Stimulated activated effector memory CD8-positive, alpha-beta T cell treated with anti-CD3 and anti-CD28 coated beads, Interleukin-12 subunit alpha, Interleukin-12 subunit beta, amount 100 ng/mL, for 72 hours (primary cell): ENCODE measurements at regions not wholly inside any gene's neighbourhood (a gene's known extent, or its start where the extent isn't known, plus 50 kb on each side); places are given as distances from the start of the nearest gene placed in this dataset.

Experiments
- ATAC-seq: fragments of 150-1000 bp; cut with Tn5 transposase; 2 replicates; pipeline ENCODE4 v1.10.0; 2021
- DNase-seq, 2 donors: peaks; one replicate each; pipeline ENCODE4 v3.0.0; 2021 to 2022; ENCODE audit warnings: low spot score in 2 of 2
- H3K27ac Mint-ChIP-seq: one replicate; pipeline ENCODE4 v1.8.0; 2022; ENCODE audit warnings: mild to moderate bottlenecking, mixed read lengths
- H3K36me3 Mint-ChIP-seq: one replicate; pipeline ENCODE4 v1.8.0; 2022; ENCODE audit warnings: mild to moderate bottlenecking, mixed read lengths
- H3K4me1 Mint-ChIP-seq: one replicate; pipeline ENCODE4 v1.8.0; 2022; ENCODE audit warnings: mixed read lengths
- H3K4me3 Mint-ChIP-seq: one replicate; pipeline ENCODE4 v1.8.0; 2022; ENCODE audit warnings: mild to moderate bottlenecking, mixed read lengths
- H3K9me3 Mint-ChIP-seq: one replicate; pipeline ENCODE4 v1.8.0; 2022; ENCODE audit warnings: mixed read lengths

DNA sequence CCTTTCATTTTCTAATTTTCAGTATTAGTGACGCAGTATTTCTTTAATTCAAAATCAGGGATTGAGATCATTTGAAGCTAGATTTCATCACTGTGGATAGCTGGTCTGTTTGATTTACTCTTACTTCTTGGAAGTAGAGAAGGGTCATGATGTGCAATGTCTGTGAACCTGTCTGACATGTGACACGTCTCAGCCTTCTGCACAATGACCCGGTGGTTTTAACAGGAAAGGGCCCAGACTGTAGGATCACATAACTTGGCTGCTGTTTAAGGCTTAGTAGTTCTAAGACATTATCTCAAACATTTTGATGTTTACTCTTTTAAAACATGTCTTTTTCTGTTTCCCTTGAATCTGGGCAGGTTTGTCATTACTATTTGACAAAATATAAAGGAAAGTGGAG lies 823.3 kb upstream of the NUDT12 start:
- ATAC-seq = no peak
- no peak for DNase-seq
- peaks cover 25% of the 10 kb centered on the region for H3K9me3 Mint-ChIP-seq
- no peak overlapping the region for H3K4me3 Mint-ChIP-seq
- H3K27ac Mint-ChIP-seq = no peak overlapping the region
- H3K4me1 Mint-ChIP-seq = no peaks in the 10 kb centered on the region
- no peaks in the 10 kb centered on the region for H3K36me3 Mint-ChIP-seq

DNA sequence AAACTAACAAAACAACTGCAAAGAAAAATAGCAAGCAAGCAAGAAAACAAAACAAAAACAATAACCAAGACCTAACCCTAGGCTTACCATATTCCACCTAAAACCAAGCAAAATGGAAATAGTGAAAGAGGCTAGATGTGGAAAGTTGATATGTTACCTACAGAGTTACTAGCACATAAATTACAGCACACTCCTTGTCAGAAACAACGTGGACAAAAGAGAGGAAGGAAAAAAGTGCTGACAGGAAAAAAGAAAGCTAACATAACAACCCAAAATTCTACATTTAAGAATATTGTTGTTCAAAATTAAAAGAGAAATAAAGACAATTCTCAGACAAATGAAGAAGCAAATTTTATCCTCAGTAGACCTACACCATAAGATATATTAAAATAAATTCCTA lies 812.8 kb upstream of the NUDT12 start:
- Mint-ChIP-seq H3K27ac (no peak overlapping the region), H3K36me3 (no peaks in the 10 kb centered on the region), H3K4me1 (no peaks in the 10 kb centered on the region), H3K4me3 (no peak overlapping the region), H3K9me3 (peaks cover 15% of the 10 kb centered on the region)
- ATAC-seq = no peak
- no peak for DNase-seq

DNA sequence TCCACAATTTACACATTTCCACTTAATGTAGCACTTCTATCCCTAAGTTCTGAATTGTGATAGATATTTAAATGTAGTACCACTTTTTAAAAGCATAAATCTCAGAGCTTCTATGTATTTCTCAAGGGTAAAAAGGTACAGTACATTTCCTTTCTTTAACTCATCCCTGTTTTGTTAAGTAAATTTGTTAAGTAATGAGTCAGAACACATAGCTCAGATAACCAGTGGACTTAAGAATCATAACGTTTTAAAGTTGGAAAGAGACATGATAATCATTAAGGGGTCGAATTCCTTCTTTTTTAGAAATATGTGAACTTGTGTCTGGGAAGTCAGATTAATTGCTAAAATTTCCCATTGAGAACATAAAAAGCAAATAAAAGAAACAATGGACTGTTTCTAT lies 810.2 kb upstream of the NUDT12 start:
- H3K4me3 Mint-ChIP-seq = no peak overlapping the region
- no peaks in the 10 kb centered on the region for H3K4me1 Mint-ChIP-seq
- ATAC-seq (no peak), DNase-seq (no peak)
- H3K27ac Mint-ChIP-seq = no peak overlapping the region
- no peaks in the 10 kb centered on the region for H3K36me3 Mint-ChIP-seq
- H3K9me3 Mint-ChIP-seq = peaks cover 18% of the 10 kb centered on the region

DNA sequence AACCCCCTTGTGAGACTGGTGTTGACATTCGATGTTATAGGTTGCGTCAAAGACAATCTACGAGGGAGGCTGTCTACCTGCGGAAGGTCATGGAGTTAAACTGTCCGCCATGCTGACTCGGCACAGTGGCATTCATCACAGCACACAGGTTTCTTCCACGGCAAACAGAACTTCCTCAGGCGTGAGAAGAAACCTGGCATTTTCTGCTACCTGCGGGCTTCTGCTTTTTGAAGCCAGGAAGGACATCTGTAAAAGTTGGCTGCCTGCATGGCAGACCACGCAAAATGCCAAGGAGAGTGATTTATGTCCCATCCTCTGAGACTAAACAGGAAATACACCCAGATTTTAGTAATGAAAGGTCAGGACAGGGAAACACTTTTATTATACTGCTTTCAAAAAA lies 809.8 kb upstream of the NUDT12 start:
- ATAC-seq (no peak), DNase-seq (no peak)
- Mint-ChIP-seq H3K9me3 (peaks cover 18% of the 10 kb centered on the region), H3K36me3 (no peaks in the 10 kb centered on the region), H3K4me3 (no peak overlapping the region), H3K27ac (no peak overlapping the region), H3K4me1 (no peaks in the 10 kb centered on the region)

DNA sequence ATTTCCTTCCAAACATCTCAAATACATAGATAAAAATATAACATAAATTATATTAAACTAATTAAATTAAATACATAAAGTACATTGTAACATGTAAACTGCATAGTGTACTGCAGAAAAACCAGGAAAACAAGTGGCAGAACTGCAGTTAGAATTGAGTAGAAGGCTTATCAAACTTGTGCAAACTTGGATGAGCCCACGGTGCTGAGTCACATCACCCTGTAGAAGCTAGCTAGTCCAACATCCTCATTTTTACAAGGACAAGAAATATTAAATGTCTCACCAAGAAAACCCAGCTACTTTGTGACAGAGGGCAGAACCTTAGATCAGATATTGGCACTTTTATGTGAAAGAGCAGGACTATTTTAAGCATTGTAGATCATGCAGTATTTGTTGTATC lies 807.9 kb upstream of the NUDT12 start:
- no peaks in the 10 kb centered on the region for H3K36me3 Mint-ChIP-seq
- DNase-seq (no peak), ATAC-seq (no peak)
- H3K4me1 Mint-ChIP-seq = no peaks in the 10 kb centered on the region
- no peak overlapping the region for H3K4me3 Mint-ChIP-seq
- no peak overlapping the region for H3K27ac Mint-ChIP-seq
- H3K9me3 Mint-ChIP-seq = peaks cover 18% of the 10 kb centered on the region

DNA sequence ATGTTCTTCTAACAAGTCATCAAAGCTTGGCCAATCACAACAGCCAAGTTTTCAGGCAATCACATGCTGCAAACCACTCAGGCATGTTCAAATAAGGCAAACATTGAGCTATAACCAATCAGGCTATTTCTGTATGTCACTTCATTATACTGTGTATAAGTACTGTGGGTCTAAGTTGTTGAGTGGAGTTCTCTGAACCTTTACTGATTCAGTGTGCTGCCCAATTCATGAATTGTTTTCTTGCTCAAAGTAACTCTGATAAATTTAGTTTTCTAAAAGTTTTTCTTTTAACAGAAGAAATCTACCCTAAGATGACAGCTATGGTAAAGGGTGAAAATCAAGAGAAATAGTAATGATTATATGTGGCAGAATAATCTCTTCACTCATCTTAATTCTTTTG lies 805.4 kb upstream of the NUDT12 start:
- Mint-ChIP-seq H3K9me3 (peaks cover 14% of the 10 kb centered on the region), H3K4me1 (no peaks in the 10 kb centered on the region)

DNA sequence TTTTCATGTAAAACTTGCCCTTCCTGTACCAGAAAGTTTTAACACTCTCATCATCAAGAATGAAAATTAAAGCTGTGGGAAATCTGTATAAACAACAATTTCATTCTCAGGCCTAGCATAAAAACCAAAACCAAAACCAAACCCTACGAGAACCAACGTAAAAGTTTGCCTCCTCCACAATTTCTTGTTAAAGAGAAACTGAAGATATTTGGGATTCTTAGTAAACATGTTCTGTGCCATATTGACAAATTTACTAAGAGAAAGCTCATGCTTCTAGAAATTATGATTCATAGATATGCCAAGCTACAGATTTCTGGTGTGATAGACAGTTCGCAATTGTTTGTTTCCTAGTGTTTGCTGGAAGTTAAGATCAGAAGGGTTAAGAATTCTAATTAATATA lies 801.0 kb upstream of the NUDT12 start:
- Mint-ChIP-seq H3K4me1 (no peaks in the 10 kb centered on the region), H3K9me3 (peaks cover 4% of the 10 kb centered on the region), H3K36me3 (no peaks in the 10 kb centered on the region), H3K27ac (no peak overlapping the region), H3K4me3 (no peak overlapping the region)
- ATAC-seq (no peak), DNase-seq (no peak)

More for the DNA sequence above, 805.4 kb upstream of the NUDT12 start:
- ATAC-seq = no peak
- DNase-seq = no peak
- no peaks in the 10 kb centered on the region for H3K36me3 Mint-ChIP-seq
- no peak overlapping the region for H3K27ac Mint-ChIP-seq
- H3K4me3 Mint-ChIP-seq = no peak overlapping the region

DNA sequence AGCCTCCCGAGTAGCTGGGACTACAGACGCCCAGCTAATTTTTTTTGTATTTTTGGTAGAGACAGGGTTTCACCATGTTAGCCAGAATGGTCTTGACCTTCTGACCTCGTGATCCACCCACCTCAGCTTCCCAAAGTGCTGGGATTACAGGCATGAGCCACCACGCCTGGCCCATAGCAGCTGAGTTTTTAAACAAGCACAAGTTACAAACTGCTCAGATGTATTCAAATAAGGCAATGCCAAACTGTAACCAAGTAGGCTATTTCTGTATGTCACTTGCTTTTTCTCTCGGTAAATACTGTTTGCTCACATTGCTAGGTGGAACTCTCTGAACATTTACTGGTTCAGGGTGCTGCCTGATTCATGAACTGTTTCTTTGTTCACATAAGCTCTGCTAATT lies 799.3 kb upstream of the NUDT12 start:
- H3K4me1 Mint-ChIP-seq = no peaks in the 10 kb centered on the region
- peaks cover 7% of the 10 kb centered on the region for H3K9me3 Mint-ChIP-seq
- no peak for DNase-seq
- no peak overlapping the region for H3K4me3 Mint-ChIP-seq
- H3K27ac Mint-ChIP-seq = no peak overlapping the region
- H3K36me3 Mint-ChIP-seq = no peaks in the 10 kb centered on the region
- no peak for ATAC-seq

DNA sequence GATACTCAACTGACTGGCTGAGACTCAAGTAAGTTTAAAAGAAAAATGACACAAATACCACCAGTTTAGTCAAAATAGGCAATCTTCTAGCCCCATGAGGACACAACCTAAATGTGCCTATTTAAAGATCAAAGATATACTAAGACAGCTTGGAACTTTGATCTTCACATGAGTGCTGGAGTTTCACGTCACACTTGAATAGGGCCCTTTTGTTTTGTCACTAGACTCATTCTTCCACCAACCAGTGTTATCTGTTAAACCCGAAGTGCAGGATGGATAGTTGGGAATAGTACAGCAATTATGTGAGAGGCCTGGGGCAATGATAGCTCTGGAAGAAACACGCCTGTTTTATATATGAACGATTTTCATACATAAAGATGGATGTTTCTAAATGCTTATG lies 792.8 kb upstream of the NUDT12 start:
- peaks cover 10% of the 10 kb centered on the region for H3K9me3 Mint-ChIP-seq
- no peaks in the 10 kb centered on the region for H3K4me1 Mint-ChIP-seq
- H3K36me3 Mint-ChIP-seq = no peaks in the 10 kb centered on the region
- DNase-seq (no peak), ATAC-seq (no peak)
- no peak overlapping the region for H3K4me3 Mint-ChIP-seq
- no peak overlapping the region for H3K27ac Mint-ChIP-seq

DNA sequence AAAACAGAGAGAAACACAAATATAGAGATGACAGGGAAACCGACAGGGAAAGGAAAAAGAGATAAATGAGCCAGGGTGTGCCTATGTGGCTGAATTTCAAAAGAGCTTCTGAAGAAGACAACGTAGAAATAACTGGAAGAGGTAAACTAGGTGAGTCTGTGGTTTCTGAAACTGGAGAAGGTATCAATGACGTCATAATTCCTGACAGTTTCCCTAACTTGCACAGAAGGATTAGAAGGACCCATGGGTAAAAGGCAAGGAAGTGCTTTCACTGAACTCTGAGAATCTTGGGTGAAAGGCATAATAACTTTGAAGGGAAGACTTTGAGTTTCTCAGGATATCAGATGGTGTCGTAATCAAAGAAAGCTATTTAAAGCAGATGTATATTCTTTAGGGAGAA lies 790.8 kb upstream of the NUDT12 start:
- Mint-ChIP-seq H3K4me3 (no peak overlapping the region), H3K36me3 (no peaks in the 10 kb centered on the region), H3K9me3 (peaks cover 16% of the 10 kb centered on the region), H3K27ac (no peak overlapping the region), H3K4me1 (no peaks in the 10 kb centered on the region)
- ATAC-seq (no peak), DNase-seq (no peak)

DNA sequence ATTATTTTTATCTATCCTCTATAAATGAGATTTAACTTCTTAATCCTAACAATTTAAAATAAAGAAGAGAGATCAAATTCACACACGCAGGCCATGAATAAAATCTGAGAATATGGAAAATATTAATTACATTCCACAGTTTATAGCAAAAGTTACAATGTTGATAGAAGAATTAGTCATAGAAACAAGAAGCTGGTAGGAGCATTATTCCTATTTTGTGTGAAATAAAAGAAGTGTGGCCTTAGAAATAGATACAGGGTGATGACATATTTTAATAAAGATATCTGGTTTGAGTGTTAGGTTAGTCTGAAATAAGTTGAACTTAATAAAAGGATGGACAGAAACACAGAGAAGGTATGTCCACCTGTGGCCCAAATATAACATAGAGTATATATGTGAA lies 790.4 kb upstream of the NUDT12 start:
- Mint-ChIP-seq H3K27ac (no peak overlapping the region), H3K4me3 (no peak overlapping the region), H3K9me3 (peaks cover 16% of the 10 kb centered on the region), H3K4me1 (no peaks in the 10 kb centered on the region), H3K36me3 (no peaks in the 10 kb centered on the region)
- no peak for ATAC-seq
- no peak for DNase-seq

DNA sequence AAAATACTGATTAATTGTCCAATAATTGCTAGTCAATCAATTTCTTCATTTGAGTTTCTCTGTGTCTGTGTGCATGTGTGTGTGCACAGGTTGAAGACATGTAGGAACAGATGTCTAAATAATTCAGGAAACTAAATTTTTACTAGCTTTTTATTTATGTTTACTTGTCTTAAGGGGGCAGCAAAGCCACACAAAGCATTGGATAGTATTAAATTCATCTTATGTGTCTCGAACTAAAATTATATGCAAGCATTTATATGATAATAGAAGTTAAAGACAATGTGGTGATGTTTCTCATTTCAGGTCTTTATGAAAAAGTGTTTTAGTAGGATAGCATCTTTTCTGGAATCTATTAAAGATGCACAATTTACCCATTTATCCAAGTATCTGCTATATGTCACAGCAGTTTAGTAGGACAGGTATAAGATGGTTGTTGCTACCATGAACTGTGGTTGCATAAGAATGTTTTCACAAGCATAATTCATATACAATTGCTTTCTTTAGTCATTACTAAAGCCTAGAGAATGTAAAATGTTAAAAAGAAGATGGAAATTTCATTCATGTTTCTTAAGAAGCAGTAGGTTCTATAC lies 784.6 kb upstream of the NUDT12 start:
- no peak for DNase-seq
- no peak overlapping the region for H3K4me3 Mint-ChIP-seq

DNA sequence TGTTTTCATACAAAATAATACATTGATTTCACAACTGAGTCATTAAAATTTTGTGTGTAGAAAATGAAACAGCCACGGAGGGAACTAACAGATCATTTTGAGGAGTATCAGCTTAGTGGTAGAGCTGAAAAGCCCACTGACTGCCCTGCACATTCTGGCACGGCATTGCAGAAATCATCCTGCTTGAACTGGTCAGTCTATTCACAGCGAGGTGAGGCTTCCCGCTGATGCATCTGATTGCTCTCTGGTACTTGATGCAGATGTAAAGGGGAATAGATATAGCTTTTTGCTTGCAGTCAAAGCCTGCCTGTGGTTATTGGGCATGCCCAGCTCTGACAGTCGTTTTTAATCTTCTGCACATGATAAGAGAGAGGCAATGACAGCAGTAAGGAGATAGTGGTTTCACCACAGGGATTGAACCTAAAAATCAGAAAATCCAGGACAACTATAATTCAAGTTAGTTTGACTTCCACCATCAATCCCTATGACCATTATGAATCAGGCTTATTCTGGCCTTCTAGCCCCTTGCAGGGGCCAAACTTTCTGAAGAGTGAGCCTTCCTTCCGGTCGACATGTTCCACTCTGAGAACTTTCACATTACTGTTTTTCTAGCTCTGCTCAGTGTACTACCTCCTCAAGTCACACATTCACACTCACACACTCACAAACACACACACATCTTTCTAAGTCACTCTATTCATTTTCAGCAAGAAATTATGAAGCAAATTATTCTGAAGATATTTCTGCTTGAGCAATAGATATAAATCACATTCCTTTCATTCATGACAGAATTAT lies 782.8 kb upstream of the NUDT12 start:
- DNase-seq = no peak
- Mint-ChIP-seq H3K27ac (no peak overlapping the region), H3K4me1 (no peaks in the 10 kb centered on the region)

More for the DNA sequence above, 784.6 kb upstream of the NUDT12 start:
- H3K4me1 Mint-ChIP-seq = no peaks in the 10 kb centered on the region
- peaks cover 8% of the 10 kb centered on the region for H3K9me3 Mint-ChIP-seq
- H3K36me3 Mint-ChIP-seq = no peaks in the 10 kb centered on the region
- no peak overlapping the region for H3K27ac Mint-ChIP-seq
- no peak for ATAC-seq

DNA sequence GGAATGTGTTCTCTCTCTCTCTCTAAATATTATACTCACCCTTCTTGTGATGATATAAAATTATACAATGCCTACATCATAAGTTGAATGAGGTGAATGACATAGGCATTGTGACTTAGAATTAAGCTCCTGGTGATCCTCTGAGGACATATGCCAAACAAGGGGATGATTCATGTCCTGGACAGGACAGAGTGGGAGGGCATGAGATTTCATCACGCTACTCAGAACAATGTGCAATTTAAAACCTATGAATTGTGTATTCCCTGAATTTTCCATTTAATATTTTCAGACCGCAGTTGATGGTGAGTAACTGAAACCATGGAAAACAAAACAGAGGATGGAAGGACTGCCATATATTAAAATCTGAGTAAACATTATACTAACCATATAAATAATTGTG lies 782.2 kb upstream of the NUDT12 start:
- Mint-ChIP-seq H3K27ac (no peak overlapping the region), H3K4me1 (no peaks in the 10 kb centered on the region), H3K36me3 (no peaks in the 10 kb centered on the region), H3K9me3 (peaks cover 14% of the 10 kb centered on the region), H3K4me3 (no peak overlapping the region)
- ATAC-seq (no peak), DNase-seq (no peak)

More for the DNA sequence above, 782.8 kb upstream of the NUDT12 start:
- H3K9me3 Mint-ChIP-seq = peaks cover 11% of the 10 kb centered on the region
- no peak overlapping the region for H3K4me3 Mint-ChIP-seq
- ATAC-seq = no peak
- H3K36me3 Mint-ChIP-seq = no peaks in the 10 kb centered on the region

DNA sequence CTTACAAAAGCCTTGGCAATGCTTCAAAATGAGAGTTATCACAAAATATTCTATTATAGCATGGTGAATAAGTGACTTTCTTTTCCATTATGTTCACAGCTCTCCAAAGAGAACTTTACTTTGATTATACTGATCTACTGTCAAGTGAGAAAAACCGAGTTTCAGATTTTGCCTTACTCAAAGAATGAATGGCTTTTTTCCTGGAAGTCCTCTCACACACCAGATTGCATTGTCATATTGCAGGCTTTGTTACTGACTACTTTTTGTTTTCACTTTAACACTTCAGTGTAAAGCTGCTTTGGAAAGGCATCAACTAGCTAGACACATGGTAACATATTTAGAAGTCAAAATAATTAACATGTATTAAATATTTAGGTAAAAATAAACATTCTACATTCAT lies 765.2 kb upstream of the NUDT12 start:
- ATAC-seq (no peak), DNase-seq (no peak)
- no peak overlapping the region for H3K27ac Mint-ChIP-seq
- no peaks in the 10 kb centered on the region for H3K36me3 Mint-ChIP-seq
- H3K4me1 Mint-ChIP-seq = no peaks in the 10 kb centered on the region
- no peak overlapping the region for H3K4me3 Mint-ChIP-seq
- peaks cover 19% of the 10 kb centered on the region for H3K9me3 Mint-ChIP-seq

DNA sequence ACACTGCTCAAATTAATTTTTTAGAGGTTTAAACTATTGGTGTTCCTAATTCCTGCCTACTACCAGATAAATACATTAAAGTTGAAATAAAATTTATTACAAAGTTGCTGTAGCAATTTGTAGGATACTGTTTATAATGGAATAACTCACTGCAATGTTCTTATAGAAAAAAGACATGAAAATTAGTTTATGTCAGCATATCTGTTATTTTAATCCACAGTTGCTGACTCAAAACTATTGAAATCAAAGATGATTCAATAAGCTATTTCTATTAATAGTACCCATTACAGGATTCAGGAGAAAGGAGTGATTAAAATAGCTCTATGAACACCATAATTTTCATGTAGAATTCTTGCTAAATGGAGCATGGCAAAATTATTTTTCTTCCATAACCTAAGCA lies 764.4 kb upstream of the NUDT12 start:
- Mint-ChIP-seq H3K27ac (no peak overlapping the region), H3K4me3 (no peak overlapping the region), H3K4me1 (no peaks in the 10 kb centered on the region), H3K9me3 (peaks cover 13% of the 10 kb centered on the region), H3K36me3 (no peaks in the 10 kb centered on the region)
- no peak for DNase-seq
- no peak for ATAC-seq
